Caco-2 (cell line): ENCODE measurements at regions not wholly inside any gene's neighbourhood (a gene's known extent, or its start where the extent isn't known, plus 50 kb on each side); places are given as distances from the start of the nearest gene placed in this dataset.

Source experiments
- BruUV-seq: library from RNA; stranded (reverse); fragments of 400-500 nt; replicated peaks from 2 replicates; lab custom pipeline; 2021; lab: Mats Ljungman, UMichigan
- CTCF ChIA-PET: fragments of 300-600 bp; sonication (Branson Sonifier 250); formaldehyde crosslinking; loops from one replicate; lab custom pipeline; 2022; ENCODE audit warnings: antibody characterized with exemption; lab: Charles Lee
- POLR2A ChIA-PET: fragments of 300-600 bp; sonication (Branson Sonifier 250); formaldehyde crosslinking; loops from one replicate; lab custom pipeline; 2022; ENCODE audit warnings: antibody characterized with exemption; lab: Charles Lee
- DNase-seq, 2 experiments: peaks; one replicate each; pipeline versions ENCODE4 v3.0.0 to v3.0.0-alpha.2; 2020 to 2022
- H3K27me3 ChIP-seq: replicated peaks from 2 replicates; pipeline ENCODE4 v1.6.0; 2011; ENCODE audit warnings: low read length; ENCODE audit not compliant: control insufficient read depth, insufficient read depth
- H3K36me3 ChIP-seq: 2 replicates; pipeline ENCODE4 v1.5.1; 2011; ENCODE audit warnings: low read length; ENCODE audit not compliant: control insufficient read depth, insufficient read depth
- H3K4me1 ChIP-seq: fragments of 250-450 bp; sonication (Bioruptor Pico); 2 replicates; pipeline ENCODE4 v1.5.1; 2020; ENCODE audit warnings: mild to moderate bottlenecking
- H3K4me3 ChIP-seq: 2 replicates; pipeline ENCODE4 v1.5.1; 2011; ENCODE audit warnings: low read depth, mild to moderate bottlenecking, control low read depth, low read length
- H3K9me3 ChIP-seq: fragments of 250-450 bp; sonication (Bioruptor Pico); 2 replicates; pipeline ENCODE4 v1.5.1; 2020; ENCODE audit warnings: mild to moderate bottlenecking, moderate library complexity
- H3K27ac Mint-ChIP-seq: one replicate; pipeline ENCODE4 v1.8.0; 2022; ENCODE audit warnings: mixed read lengths; ENCODE audit not compliant: unreplicated experiment
- H3K27me3 Mint-ChIP-seq: one replicate; pipeline ENCODE4 v1.8.0; 2022; ENCODE audit warnings: mixed read lengths; ENCODE audit not compliant: insufficient read depth, unreplicated experiment
- H3K36me3 Mint-ChIP-seq: one replicate; pipeline ENCODE4 v1.8.0; 2022; ENCODE audit warnings: mild to moderate bottlenecking, mixed read lengths; ENCODE audit not compliant: insufficient read depth, unreplicated experiment
- H3K4me1 Mint-ChIP-seq: one replicate; pipeline ENCODE4 v1.8.0; 2022; ENCODE audit warnings: low read depth, mixed read lengths; ENCODE audit not compliant: unreplicated experiment
- H3K4me3 Mint-ChIP-seq: one replicate; pipeline ENCODE4 v1.8.0; 2022; ENCODE audit warnings: mild to moderate bottlenecking, moderate library complexity, mixed read lengths; ENCODE audit not compliant: unreplicated experiment
- H3K9me3 Mint-ChIP-seq: one replicate; pipeline ENCODE4 v1.8.0; 2022; ENCODE audit warnings: mixed read lengths; ENCODE audit not compliant: unreplicated experiment
- intact Hi-C: fragments of 100-400 bp; cut with micrococcal nuclease; formaldehyde crosslinking; loops from one replicate; pipeline ENCODE4 v1.10.0; 2022; ENCODE audit not compliant: unreplicated experiment
- TF ChIP-seq, protein P1 (sequence below), 2 experiments: fragments of 200-600 bp in 1 of 2; IDR thresholded peaks; 1 replicate in 1 of 2; 2 replicates in 1 of 2; pipeline versions ENCODE4 v1.5.1 to v1.8.0; 2011 to 2022; ENCODE audit warnings: antibody characterized with exemption in 1 of 2, control low read depth in 1 of 2, inconsistent platforms in 1 of 2, low read depth in 1 of 2, low read length in 1 of 2, mild to moderate bottlenecking in 1 of 2, moderate library complexity in 1 of 2; ENCODE audit not compliant: insufficient read depth in 1 of 2, severe bottlenecking in 1 of 2, unreplicated experiment in 1 of 2

GRCh38 chr1:219778110-219778509 is 150.2 kb downstream of the SLC30A10 start:
- no peak overlapping the region for H3K4me3 Mint-ChIP-seq

GRCh38 chr1:219774386-219774785 is 154.0 kb downstream of the SLC30A10 start:
- Histone ChIP-seq H3K36me3 (no peaks in the 10 kb centered on the region), H3K4me1 (no peaks in the 10 kb centered on the region), H3K27me3 (no peaks in the 10 kb centered on the region), H3K9me3 (no peaks in the 10 kb centered on the region), H3K4me3 (no peak overlapping the region)
- Mint-ChIP-seq H3K4me1 (no peaks in the 10 kb centered on the region), H3K27me3 (peaks cover 8% of the 10 kb centered on the region), H3K36me3 (no peaks in the 10 kb centered on the region), H3K27ac (no peak overlapping the region), H3K9me3 (no peaks in the 10 kb centered on the region), H3K4me3 (no peak overlapping the region)
- no TSS peak for BruUV-seq
- TF ChIP-seq, protein P1, sequence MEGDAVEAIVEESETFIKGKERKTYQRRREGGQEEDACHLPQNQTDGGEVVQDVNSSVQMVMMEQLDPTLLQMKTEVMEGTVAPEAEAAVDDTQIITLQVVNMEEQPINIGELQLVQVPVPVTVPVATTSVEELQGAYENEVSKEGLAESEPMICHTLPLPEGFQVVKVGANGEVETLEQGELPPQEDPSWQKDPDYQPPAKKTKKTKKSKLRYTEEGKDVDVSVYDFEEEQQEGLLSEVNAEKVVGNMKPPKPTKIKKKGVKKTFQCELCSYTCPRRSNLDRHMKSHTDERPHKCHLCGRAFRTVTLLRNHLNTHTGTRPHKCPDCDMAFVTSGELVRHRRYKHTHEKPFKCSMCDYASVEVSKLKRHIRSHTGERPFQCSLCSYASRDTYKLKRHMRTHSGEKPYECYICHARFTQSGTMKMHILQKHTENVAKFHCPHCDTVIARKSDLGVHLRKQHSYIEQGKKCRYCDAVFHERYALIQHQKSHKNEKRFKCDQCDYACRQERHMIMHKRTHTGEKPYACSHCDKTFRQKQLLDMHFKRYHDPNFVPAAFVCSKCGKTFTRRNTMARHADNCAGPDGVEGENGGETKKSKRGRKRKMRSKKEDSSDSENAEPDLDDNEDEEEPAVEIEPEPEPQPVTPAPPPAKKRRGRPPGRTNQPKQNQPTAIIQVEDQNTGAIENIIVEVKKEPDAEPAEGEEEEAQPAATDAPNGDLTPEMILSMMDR (IDR thresholded peaks at IDR 0.05; ENCODE audit: insufficient read depth in 1 of 2, low read depth in 1 of 2, low read length in 1 of 2, severe bottlenecking in 1 of 2, unreplicated experiment in 1 of 2) = no peak
- ChIA-PET CTCF (no interaction called here), POLR2A (no interaction called here)
- no peak for DNase-seq
- intact Hi-C loops = no loop called here

More at GRCh38 chr1:219778110-219778509, 150.2 kb downstream of the SLC30A10 start:
- no peaks in the 10 kb centered on the region for H3K9me3 Mint-ChIP-seq
- no peaks in the 10 kb centered on the region for H3K36me3 Mint-ChIP-seq
- no peak for DNase-seq
- Histone ChIP-seq H3K36me3 (no peaks in the 10 kb centered on the region), H3K9me3 (no peaks in the 10 kb centered on the region), H3K4me1 (no peaks in the 10 kb centered on the region), H3K27me3 (no peaks in the 10 kb centered on the region), H3K4me3 (no peak overlapping the region)
- TF ChIP-seq, protein P1 (IDR thresholded peaks at IDR 0.05; ENCODE audit: insufficient read depth in 1 of 2, low read depth in 1 of 2, low read length in 1 of 2, severe bottlenecking in 1 of 2, unreplicated experiment in 1 of 2) = no peak
- intact Hi-C loops = no loop called here
- no peak overlapping the region for H3K27ac Mint-ChIP-seq
- no peaks in the 10 kb centered on the region for H3K4me1 Mint-ChIP-seq
- H3K27me3 Mint-ChIP-seq = peaks cover 7% of the 10 kb centered on the region
- no TSS peak for BruUV-seq
- ChIA-PET POLR2A (no interaction called here), CTCF (no interaction called here)

GRCh38 chr1:219773775-219774174 is 154.6 kb downstream of the SLC30A10 start:
- H3K9me3 ChIP-seq = no peaks in the 10 kb centered on the region
- no TSS peak for BruUV-seq
- H3K4me1 ChIP-seq = no peaks in the 10 kb centered on the region
- H3K27me3 ChIP-seq = no peaks in the 10 kb centered on the region
- TF ChIP-seq, protein P1 (IDR thresholded peaks at IDR 0.05; ENCODE audit: insufficient read depth in 1 of 2, low read depth in 1 of 2, low read length in 1 of 2, severe bottlenecking in 1 of 2, unreplicated experiment in 1 of 2) = no peak
- intact Hi-C loops = no loop called here
- no peaks in the 10 kb centered on the region for H3K36me3 ChIP-seq
- CTCF ChIA-PET = no interaction called here
- H3K27me3 Mint-ChIP-seq = peaks cover 6% of the 10 kb centered on the region
- no peak for DNase-seq
- no peaks in the 10 kb centered on the region for H3K9me3 Mint-ChIP-seq
- no peak overlapping the region for H3K4me3 ChIP-seq
- POLR2A ChIA-PET = no interaction called here
- H3K4me3 Mint-ChIP-seq = no peak overlapping the region
- H3K36me3 Mint-ChIP-seq = no peaks in the 10 kb centered on the region
- H3K27ac Mint-ChIP-seq = no peak overlapping the region
- no peaks in the 10 kb centered on the region for H3K4me1 Mint-ChIP-seq
